Fibroblast of lung (primary cell): ENCODE measurements at regions not wholly inside any gene's neighbourhood (a gene's known extent, or its start where the extent isn't known, plus 50 kb on each side); places are given as distances from the start of the nearest gene placed in this dataset.

Experiments
- DNase-seq, 2 donors: peaks; one replicate each; pipeline versions ENCODE4 v3.0.0 to v3.0.0-alpha.2; 2010; ENCODE audit warnings: low read depth in 2 of 2
- H2AFZ ChIP-seq: 2 replicates; pipeline ENCODE4 v1.5.1; 2012; ENCODE audit warnings: low read length, control low read depth, inconsistent platforms
- H3K27ac ChIP-seq: 2 replicates; pipeline ENCODE4 v1.5.1; 2011; ENCODE audit warnings: low read length, control low read depth; ENCODE audit not compliant: insufficient read depth
- H3K27me3 ChIP-seq: 2 replicates; pipeline ENCODE4 v1.5.1; 2011; ENCODE audit warnings: mild to moderate bottlenecking, low read length; ENCODE audit not compliant: control insufficient read depth, insufficient read depth
- H3K36me3 ChIP-seq: 2 replicates; pipeline ENCODE4 v1.5.1; 2011; ENCODE audit warnings: low read length; ENCODE audit not compliant: control insufficient read depth, insufficient read depth
- H3K4me1 ChIP-seq: 2 replicates; pipeline ENCODE4 v1.5.1; 2011; ENCODE audit warnings: low read length; ENCODE audit not compliant: control insufficient read depth, insufficient read depth; ENCODE audit errors: extremely low read depth
- H3K4me2 ChIP-seq: 2 replicates; pipeline ENCODE4 v1.5.1; 2011; ENCODE audit warnings: low read length, control low read depth; ENCODE audit not compliant: insufficient read depth; ENCODE audit errors: extremely low read depth
- H3K4me3 ChIP-seq, 4 experiments: fragments of 200-600 bp in 1 of 4; sonication (generic) in 1 of 4; replicated peaks in 1 of 4; 2 replicates each; pipeline ENCODE4 v1.5.1; 2011 to 2016; ENCODE audit warnings: low read length in 4 of 4, low read depth in 3 of 4, mild to moderate bottlenecking in 3 of 4, control low read depth in 2 of 4, inconsistent platforms in 1 of 4, mixed read lengths in 1 of 4; ENCODE audit not compliant: insufficient read depth in 1 of 4; ENCODE audit errors: control extremely low read depth in 1 of 4
- H3K79me2 ChIP-seq: 2 replicates; pipeline ENCODE4 v1.5.1; 2012; ENCODE audit warnings: mild to moderate bottlenecking, low read length, inconsistent platforms; ENCODE audit not compliant: control insufficient read depth, insufficient read depth
- H3K9ac ChIP-seq: 2 replicates; pipeline ENCODE4 v1.5.1; 2011; ENCODE audit warnings: mild to moderate bottlenecking, low read length, control low read depth; ENCODE audit not compliant: insufficient read depth
- H3K9me3 ChIP-seq: 2 replicates; pipeline ENCODE4 v1.5.1; 2012; ENCODE audit warnings: low read depth, low read length; ENCODE audit not compliant: control insufficient read depth, insufficient read depth
- H4K20me1 ChIP-seq: 2 replicates; pipeline ENCODE4 v1.5.1; 2011; ENCODE audit warnings: low read length; ENCODE audit not compliant: control insufficient read depth, insufficient read depth; ENCODE audit errors: extremely low read depth
- CTCF ChIP-seq, 2 donors: IDR thresholded peaks in 1 of 2; conservative IDR thresholded peaks in 1 of 2; 1 replicate in 1 of 2; 2 replicates in 1 of 2; pipeline ENCODE4 v1.5.1; 2011 to 2012; ENCODE audit warnings: low read length in 2 of 2, control low read depth in 1 of 2, inconsistent platforms in 1 of 2, low read depth in 1 of 2, mild to moderate bottlenecking in 1 of 2
- EZH2 ChIP-seq: IDR thresholded peaks from 2 replicates; pipeline ENCODE4 v1.5.1; 2012; ENCODE audit warnings: low read length, control low read depth, mild to moderate bottlenecking; ENCODE audit errors: missing control alignments

- H2AFZ ChIP-seq = no peak overlapping the region
Observed at GRCh38 chr4:8705161-8706145, 112.9 kb downstream of the CPZ start.

GRCh38 chr4:8704632-8705031 is 112.1 kb downstream of the CPZ start:
- Histone ChIP-seq H3K27me3 (no peaks in the 10 kb centered on the region), H3K4me1 (no peaks in the 10 kb centered on the region)

More at GRCh38 chr4:8705161-8706145, 112.9 kb downstream of the CPZ start:
- no peaks in the 10 kb centered on the region for H3K27me3 ChIP-seq
- no peaks in the 10 kb centered on the region for H3K36me3 ChIP-seq
- no peak for DNase-seq
- H3K4me2 ChIP-seq = no peak overlapping the region
- no peak overlapping the region for H3K4me3 ChIP-seq
- H3K79me2 ChIP-seq = no peaks in the 10 kb centered on the region
- no peak for TF ChIP-seq CTCF (conservative IDR thresholded peaks at IDR 0.05 in 1 of 2, IDR thresholded peaks at IDR 0.05 in 1 of 2; ENCODE audit: low read depth in 1 of 2, low read length in 2 of 2)
- no peak for TF ChIP-seq EZH2
- no peaks in the 10 kb centered on the region for H3K9me3 ChIP-seq
- no peak overlapping the region for H3K9ac ChIP-seq
- no peaks in the 10 kb centered on the region for H3K4me1 ChIP-seq
- H4K20me1 ChIP-seq = no peaks in the 10 kb centered on the region
- H3K27ac ChIP-seq = no peak overlapping the region

More at GRCh38 chr4:8704632-8705031, 112.1 kb downstream of the CPZ start:
- no peak overlapping the region for H3K27ac ChIP-seq
- no peak overlapping the region for H3K4me3 ChIP-seq
- no peaks in the 10 kb centered on the region for H3K9me3 ChIP-seq
- no peaks in the 10 kb centered on the region for H3K36me3 ChIP-seq
- no peaks in the 10 kb centered on the region for H3K79me2 ChIP-seq
- no peak overlapping the region for H3K4me2 ChIP-seq
- no peak overlapping the region for H2AFZ ChIP-seq
- no peak overlapping the region for H3K9ac ChIP-seq
- TF ChIP-seq CTCF (conservative IDR thresholded peaks at IDR 0.05 in 1 of 2, IDR thresholded peaks at IDR 0.05 in 1 of 2; ENCODE audit: low read depth in 1 of 2, low read length in 2 of 2) (no peak), EZH2 (no peak)
- no peaks in the 10 kb centered on the region for H4K20me1 ChIP-seq
- DNase-seq = no peak
